CD14-positive monocyte (primary cell): ENCODE measurements at regions not wholly inside any gene's neighbourhood (a gene's known extent, or its start where the extent isn't known, plus 50 kb on each side); places are given as distances from the start of the nearest gene placed in this dataset.

Experiments
- DNase-seq, 3 donors: peaks; one replicate each; pipeline ENCODE4 v3.0.0-alpha.2; 2011 to 2022
- H2AFZ ChIP-seq: 2 replicates; pipeline ENCODE4 v1.6.0; 2012; ENCODE audit warnings: mild to moderate bottlenecking, low read depth, low read length, inconsistent platforms; ENCODE audit not compliant: insufficient read depth, poor library complexity, severe bottlenecking
- H3K27ac ChIP-seq, 2 donors: 1 replicate in 1 of 2; 2 replicates in 1 of 2; pipeline ENCODE4 v1.5.1; 2012 to 2013; ENCODE audit warnings: low read length in 2 of 2, control low read depth in 1 of 2, inconsistent platforms in 1 of 2, low read depth in 1 of 2, mild to moderate bottlenecking in 1 of 2
- H3K27me3 ChIP-seq, 2 donors: one replicate each; pipeline versions ENCODE4 v1.6.0 to v1.6.1; 2011 to 2013; ENCODE audit warnings: low read length in 2 of 2; ENCODE audit not compliant: control insufficient read depth in 2 of 2, insufficient read depth in 2 of 2
- H3K36me3 ChIP-seq, 2 donors: replicated peaks in 1 of 2; 1 replicate in 1 of 2; 2 replicates in 1 of 2; pipeline versions ENCODE4 v1.5.1 to v1.6.1; 2012 to 2013; ENCODE audit warnings: low read length in 2 of 2, control low read depth in 1 of 2, inconsistent platforms in 1 of 2, mild to moderate bottlenecking in 1 of 2; ENCODE audit not compliant: insufficient read depth in 2 of 2, control insufficient read depth in 1 of 2
- H3K4me1 ChIP-seq, 2 donors: 1 replicate in 1 of 2; 2 replicates in 1 of 2; pipeline versions ENCODE4 v1.5.1 to v1.6.1; 2012 to 2013; ENCODE audit warnings: low read length in 2 of 2, control low read depth in 1 of 2, inconsistent platforms in 1 of 2, mild to moderate bottlenecking in 1 of 2, moderate library complexity in 1 of 2; ENCODE audit not compliant: insufficient read depth in 2 of 2, control insufficient read depth in 1 of 2
- H3K4me2 ChIP-seq: replicated peaks from 2 replicates; pipeline ENCODE3; 2012; ENCODE audit warnings: low read length, moderate library complexity, mild to moderate bottlenecking; ENCODE audit not compliant: poor library complexity, severe bottlenecking; ENCODE audit errors: extremely low read depth
- H3K4me3 ChIP-seq, 3 experiments: fragments of 200-600 bp in 1 of 3; sonication (generic) in 1 of 3; replicated peaks in 1 of 3; 1 replicate in 2 of 3; 2 replicates in 1 of 3; pipeline ENCODE4 v1.5.1; 2011 to 2013; ENCODE audit warnings: low read length in 3 of 3, mild to moderate bottlenecking in 3 of 3, control low read depth in 2 of 3, low read depth in 2 of 3, inconsistent platforms in 1 of 3, moderate library complexity in 1 of 3
- H3K79me2 ChIP-seq: 2 replicates; pipeline ENCODE4 v1.6.0; 2012; ENCODE audit warnings: mild to moderate bottlenecking, control low read depth, inconsistent platforms, low read length, moderate library complexity; ENCODE audit not compliant: insufficient read depth
- H3K9ac ChIP-seq: 2 replicates; pipeline ENCODE4 v1.6.0; 2017; ENCODE audit warnings: low read length, mild to moderate bottlenecking; ENCODE audit not compliant: insufficient read depth, poor library complexity, severe bottlenecking
- H3K9me3 ChIP-seq, 2 donors: replicated peaks in 1 of 2; 1 replicate in 1 of 2; 2 replicates in 1 of 2; pipeline versions ENCODE4 v1.5.1 to v1.6.1; 2012 to 2013; ENCODE audit warnings: low read length in 2 of 2, control low read depth in 1 of 2; ENCODE audit not compliant: control insufficient read depth in 1 of 2, insufficient read depth in 1 of 2
- H4K20me1 ChIP-seq: 2 replicates; pipeline ENCODE4 v1.6.0; 2012; ENCODE audit warnings: mild to moderate bottlenecking, low read length, control low read depth, moderate library complexity; ENCODE audit not compliant: insufficient read depth
- H3K27ac Mint-ChIP-seq, 7 donors: one replicate each; pipeline ENCODE4 v1.8.0; 2020; ENCODE audit warnings: mild to moderate bottlenecking in 7 of 7, mixed read lengths in 7 of 7, moderate library complexity in 6 of 7, inconsistent platforms in 2 of 7
- H3K27me3 Mint-ChIP-seq, 3 donors: one replicate each; pipeline ENCODE4 v1.8.0; 2021 to 2022; ENCODE audit warnings: low read depth in 3 of 3, mild to moderate bottlenecking in 3 of 3, mixed read lengths in 3 of 3, moderate library complexity in 3 of 3, inconsistent platforms in 1 of 3
- H3K36me3 Mint-ChIP-seq, 2 donors: one replicate each; pipeline ENCODE4 v1.8.0; 2020; ENCODE audit warnings: mixed read lengths in 2 of 2, inconsistent platforms in 1 of 2, mild to moderate bottlenecking in 1 of 2
- H3K4me1 Mint-ChIP-seq: one replicate; pipeline ENCODE4 v1.8.0; 2020; ENCODE audit warnings: mild to moderate bottlenecking, mixed read lengths
- H3K4me3 Mint-ChIP-seq, 2 donors: one replicate each; pipeline ENCODE4 v1.8.0; 2020; ENCODE audit warnings: mild to moderate bottlenecking in 2 of 2, mixed read lengths in 2 of 2, moderate library complexity in 1 of 2
- H3K9me3 Mint-ChIP-seq, 7 donors: one replicate each; pipeline ENCODE4 v1.8.0; 2020 to 2022; ENCODE audit warnings: mixed read lengths in 7 of 7, mild to moderate bottlenecking in 6 of 7, moderate library complexity in 6 of 7, inconsistent platforms in 2 of 7
- WGBS: methylation state at CpG from one replicate; pipeline ENCODE4 v1.1.5; 2013; ENCODE audit warnings: missing lambda C conversion rate; ENCODE audit not compliant: insufficient coverage; 5-methylcytosine and 5-hydroxymethylcytosine counted together
- intact Hi-C, 2 donors: fragments of 100-400 bp; cut with micrococcal nuclease; formaldehyde crosslinking; loops; one replicate each; pipeline versions ENCODE4 v1.15.0 to v1.15.1; 2023
- TF ChIP-seq, protein P1 (sequence below): fragments of 200-600 bp; IDR thresholded peaks from one replicate; pipeline ENCODE4 v1.8.0; 2022; ENCODE audit warnings: antibody characterized with exemption, mild to moderate bottlenecking

DNA sequence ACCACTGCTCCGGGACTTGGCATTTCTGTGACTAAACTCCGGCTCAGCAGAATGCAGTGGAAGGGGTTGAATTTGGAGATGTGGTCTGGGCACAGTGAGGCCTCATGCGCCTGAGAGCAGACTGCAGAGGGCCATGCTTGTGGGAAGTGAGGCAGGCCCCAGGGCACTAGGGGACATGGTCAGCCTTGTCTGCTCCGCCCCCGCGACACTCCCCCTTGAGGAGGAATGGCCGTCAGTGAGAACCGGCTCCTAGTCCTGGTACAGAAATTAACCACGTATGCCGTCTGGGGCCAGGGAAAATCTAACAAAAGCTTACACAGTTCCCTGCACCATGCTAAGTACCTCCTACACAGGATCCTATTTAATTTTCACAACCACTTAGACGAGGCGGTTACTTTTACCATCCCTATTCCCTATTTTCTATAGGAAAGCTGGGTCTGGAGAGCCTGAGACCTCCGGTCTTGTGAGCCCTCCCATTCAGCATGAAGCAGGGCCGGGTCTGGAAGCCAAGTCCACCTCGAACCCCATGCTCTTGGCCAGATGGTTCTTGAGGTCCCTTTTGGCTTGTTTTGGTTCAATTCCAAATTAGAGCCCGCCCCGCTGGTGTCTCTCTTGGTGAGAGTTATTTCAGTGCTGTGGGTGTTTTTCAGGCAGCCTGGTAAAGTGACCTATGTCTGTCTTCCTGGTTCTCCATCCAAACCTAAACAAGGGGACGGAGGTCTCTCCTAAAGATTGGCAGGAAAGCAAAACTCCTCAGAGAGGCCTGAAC, 87.7 kb upstream of the PITRM1 start:
- Histone ChIP-seq H3K9me3 (no peaks in the 10 kb centered on the region), H3K27me3 (no peaks in the 10 kb centered on the region), H4K20me1 (no peaks in the 10 kb centered on the region), H3K9ac (no peak overlapping the region), H3K4me3 (no peak overlapping the region), H3K27ac (no peak overlapping the region), H2AFZ (no peak overlapping the region), H3K36me3 (no peaks in the 10 kb centered on the region), H3K4me1 (peaks cover 5 to 6% of the 10 kb centered on the region in 2 donors), H3K79me2 (no peaks in the 10 kb centered on the region), H3K4me2 (no peak overlapping the region)
- intact Hi-C loops, result no loop called here
- WGBS, result 98% methylated on average over 8 of the region's 18 CpGs
- Mint-ChIP-seq H3K27me3 (peaks cover 3 to 4% (median 3%) of the 10 kb centered on the region in 3 donors), H3K4me1 (peaks cover 5% of the 10 kb centered on the region), H3K4me3 (no peak overlapping the region), H3K36me3 (no peaks in the 10 kb centered on the region), H3K9me3 (no peaks in the 10 kb centered on the region), H3K27ac (no peak overlapping the region)
- TF ChIP-seq, protein P1, sequence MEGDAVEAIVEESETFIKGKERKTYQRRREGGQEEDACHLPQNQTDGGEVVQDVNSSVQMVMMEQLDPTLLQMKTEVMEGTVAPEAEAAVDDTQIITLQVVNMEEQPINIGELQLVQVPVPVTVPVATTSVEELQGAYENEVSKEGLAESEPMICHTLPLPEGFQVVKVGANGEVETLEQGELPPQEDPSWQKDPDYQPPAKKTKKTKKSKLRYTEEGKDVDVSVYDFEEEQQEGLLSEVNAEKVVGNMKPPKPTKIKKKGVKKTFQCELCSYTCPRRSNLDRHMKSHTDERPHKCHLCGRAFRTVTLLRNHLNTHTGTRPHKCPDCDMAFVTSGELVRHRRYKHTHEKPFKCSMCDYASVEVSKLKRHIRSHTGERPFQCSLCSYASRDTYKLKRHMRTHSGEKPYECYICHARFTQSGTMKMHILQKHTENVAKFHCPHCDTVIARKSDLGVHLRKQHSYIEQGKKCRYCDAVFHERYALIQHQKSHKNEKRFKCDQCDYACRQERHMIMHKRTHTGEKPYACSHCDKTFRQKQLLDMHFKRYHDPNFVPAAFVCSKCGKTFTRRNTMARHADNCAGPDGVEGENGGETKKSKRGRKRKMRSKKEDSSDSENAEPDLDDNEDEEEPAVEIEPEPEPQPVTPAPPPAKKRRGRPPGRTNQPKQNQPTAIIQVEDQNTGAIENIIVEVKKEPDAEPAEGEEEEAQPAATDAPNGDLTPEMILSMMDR, result no peak
- DNase-seq, result no peak

DNA sequence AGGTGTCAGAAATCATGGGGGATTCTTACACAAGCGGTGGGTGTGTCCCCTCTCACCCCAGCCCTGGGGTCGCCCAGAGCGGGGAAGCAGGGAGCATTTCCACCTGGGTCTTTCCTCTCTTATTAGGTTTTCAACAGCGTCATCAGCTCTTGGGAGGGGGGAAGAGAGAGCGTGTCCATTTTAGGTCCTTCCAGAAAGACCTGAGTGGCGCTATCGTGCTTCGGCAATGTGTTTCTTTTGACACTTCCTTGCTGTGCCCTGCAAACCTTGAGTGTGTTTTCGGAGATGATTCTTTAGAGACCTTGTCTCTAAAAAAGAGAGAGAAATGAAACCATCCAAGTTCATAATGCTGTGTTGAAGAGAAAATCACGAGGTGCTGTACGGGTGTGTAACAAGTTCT, 86.9 kb upstream of the PITRM1 start:
- Mint-ChIP-seq H3K36me3 (no peaks in the 10 kb centered on the region), H3K27ac (no peak overlapping the region), H3K27me3 (peaks cover 2 to 4% (median 3%) of the 10 kb centered on the region in 3 donors), H3K9me3 (no peaks in the 10 kb centered on the region), H3K4me1 (peaks cover 5% of the 10 kb centered on the region), H3K4me3 (no peak overlapping the region)
- Histone ChIP-seq H3K9me3 (no peaks in the 10 kb centered on the region), H3K27me3 (no peaks in the 10 kb centered on the region), H3K79me2 (no peaks in the 10 kb centered on the region), H3K9ac (no peak overlapping the region), H3K4me2 (no peak overlapping the region), H3K4me3 (no peak overlapping the region), H4K20me1 (no peaks in the 10 kb centered on the region), H3K4me1 (peaks cover 5 to 6% of the 10 kb centered on the region in 2 donors), H3K36me3 (no peaks in the 10 kb centered on the region), H2AFZ (no peak overlapping the region), H3K27ac (no peak overlapping the region)
- intact Hi-C loops, result no loop called here
- WGBS, result 88% methylated on average over 7 of the region's 11 CpGs
- TF ChIP-seq, protein P1, result no peak
- no peak for DNase-seq
